ENCODE measurements at regions not wholly inside any gene's neighbourhood (a gene's known extent, or its start where the extent isn't known, plus 50 kb on each side); places are given as distances from the start of the nearest gene placed in this dataset.
A peak's percentile ranks its signal among the peaks of the same experiment; 100 is the strongest.

DNA sequence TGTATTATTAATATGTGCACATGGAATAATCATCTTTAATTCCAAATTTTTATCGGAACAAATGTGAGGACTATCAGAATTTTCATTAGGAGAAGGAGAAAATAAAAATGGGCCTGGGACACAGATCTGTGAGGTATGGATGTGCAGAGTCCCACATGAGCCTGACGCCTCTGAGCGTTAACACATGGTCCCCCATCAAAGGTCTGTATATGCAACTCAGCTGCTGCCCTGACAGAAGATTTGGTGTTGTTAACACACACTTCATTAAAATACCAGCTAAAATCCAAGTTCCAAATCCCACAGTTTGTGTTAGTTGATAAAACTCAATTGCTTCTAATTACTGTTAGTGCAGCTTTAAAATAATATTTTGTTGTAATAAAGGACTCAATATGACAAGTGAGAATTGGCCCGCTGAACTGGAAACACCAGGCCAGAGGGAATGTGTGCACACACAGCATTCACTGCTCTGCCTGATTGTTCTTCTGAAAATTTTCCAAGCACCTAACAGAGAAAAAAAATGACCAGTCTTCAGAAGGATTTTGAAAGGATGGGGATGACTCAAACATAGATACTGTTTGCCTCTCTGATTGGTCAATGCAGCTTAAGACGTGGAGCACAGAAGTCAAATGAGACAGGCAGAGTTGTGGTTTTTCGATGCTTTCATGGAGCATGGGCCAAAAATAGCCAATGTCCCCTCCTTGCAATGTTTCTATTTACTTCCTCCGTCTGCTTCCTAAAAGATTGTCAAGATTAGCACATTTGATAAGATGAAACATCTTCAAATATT is 266.6 kb downstream of the NKX6-1 start:
- no peak overlapping the region for H3K4me3 ChIP-seq
- TF ChIP-seq POLR2AphosphoS5 (IDR thresholded peaks at IDR 0.05) (no peak), EP300 (IDR thresholded peaks at IDR 0.05) (no peak), CTCF (IDR thresholded peaks at IDR 0.05) (no peak), POLR2A (IDR thresholded peaks at IDR 0.05) (no peak)
- intact Hi-C loops (cut with DNase I), result no loop called here
- no peaks in the 10 kb centered on the region for H3K9me3 ChIP-seq
- no peak for DNase-seq
- H3K27ac ChIP-seq, result peak overlapping the region in 1 of 4 donors; percentile 52
- WGBS, 2 donors, result 68 to 86% methylated on average over 7 of the region's 7 CpGs
- H3K36me3 ChIP-seq, result no peaks in the 10 kb centered on the region
- H3K4me1 ChIP-seq, result no peaks in the 10 kb centered on the region
- no peaks in the 10 kb centered on the region for H3K27me3 ChIP-seq

GRCh38 chr4:84231539-84232055 is 267.5 kb downstream of the NKX6-1 start:
- Histone ChIP-seq H3K36me3 (no peaks in the 10 kb centered on the region), H3K4me1 (no peaks in the 10 kb centered on the region), H3K27ac (peak overlapping the region in 1 of 4 donors; percentile 52), H3K9me3 (no peaks in the 10 kb centered on the region), H3K4me3 (no peak overlapping the region), H3K27me3 (no peaks in the 10 kb centered on the region)
- 73 to 75% methylated on average over 2 of the region's 2 CpGs for WGBS, 2 donors
- intact Hi-C loops (cut with DNase I), result no loop called here
- no peak for DNase-seq
- TF ChIP-seq EP300 (IDR thresholded peaks at IDR 0.05) (no peak), POLR2AphosphoS5 (IDR thresholded peaks at IDR 0.05) (no peak), CTCF (IDR thresholded peaks at IDR 0.05) (no peak)

- DNase-seq, result no peak
- Histone ChIP-seq H3K27ac (no peak overlapping the region), H3K4me1 (no peaks in the 10 kb centered on the region), H3K27me3 (no peaks in the 10 kb centered on the region), H3K36me3 (no peaks in the 10 kb centered on the region), H3K9me3 (no peaks in the 10 kb centered on the region), H3K4me3 (no peak overlapping the region)
- 61 to 70% methylated on average over 4 of the region's 4 CpGs for WGBS, 2 donors
- intact Hi-C loops (cut with DNase I), result no loop called here
- TF ChIP-seq POLR2A (IDR thresholded peaks at IDR 0.05) (no peak), POLR2AphosphoS5 (IDR thresholded peaks at IDR 0.05) (no peak), CTCF (IDR thresholded peaks at IDR 0.05) (no peak), EP300 (IDR thresholded peaks at IDR 0.05) (no peak)
These were observed 274.6 kb downstream of the NKX6-1 start for GRCh38 chr4:84224522-84224921.

- WGBS, 2 donors, result 73 to 74% methylated on average over 4 of the region's 4 CpGs
- no peak overlapping the region for H3K4me3 ChIP-seq
- intact Hi-C loops (cut with DNase I), result no loop called here
These were observed 277.4 kb downstream of the NKX6-1 start for GRCh38 chr4:84221704-84222103.

More at GRCh38 chr4:84221704-84222103, 277.4 kb downstream of the NKX6-1 start:
- no peaks in the 10 kb centered on the region for H3K27me3 ChIP-seq
- H3K4me1 ChIP-seq, result no peaks in the 10 kb centered on the region
- no peak for DNase-seq
- H3K27ac ChIP-seq, result peak overlapping the region in 1 of 4 donors; percentile 71
- no peaks in the 10 kb centered on the region for H3K9me3 ChIP-seq
- no peaks in the 10 kb centered on the region for H3K36me3 ChIP-seq
- TF ChIP-seq CTCF (IDR thresholded peaks at IDR 0.05) (no peak), POLR2A (IDR thresholded peaks at IDR 0.05) (no peak), POLR2AphosphoS5 (IDR thresholded peaks at IDR 0.05) (no peak), EP300 (IDR thresholded peaks at IDR 0.05) (no peak)
